H4 (cell line): ENCODE measurements at regions not wholly inside any gene's neighbourhood (a gene's known extent, or its start where the extent isn't known, plus 50 kb on each side); places are given as distances from the start of the nearest gene placed in this dataset.
"Not testable (repeated sequence)": the region's sequence is repeated elsewhere in the genome, so short reads cannot be mapped to it uniquely, and the experiment has no call there.

Experiments used
- DNase-seq: peaks from one replicate; pipeline ENCODE4 v3.0.0-alpha.2; 2015; ENCODE audit warnings: low spot score

DNA sequence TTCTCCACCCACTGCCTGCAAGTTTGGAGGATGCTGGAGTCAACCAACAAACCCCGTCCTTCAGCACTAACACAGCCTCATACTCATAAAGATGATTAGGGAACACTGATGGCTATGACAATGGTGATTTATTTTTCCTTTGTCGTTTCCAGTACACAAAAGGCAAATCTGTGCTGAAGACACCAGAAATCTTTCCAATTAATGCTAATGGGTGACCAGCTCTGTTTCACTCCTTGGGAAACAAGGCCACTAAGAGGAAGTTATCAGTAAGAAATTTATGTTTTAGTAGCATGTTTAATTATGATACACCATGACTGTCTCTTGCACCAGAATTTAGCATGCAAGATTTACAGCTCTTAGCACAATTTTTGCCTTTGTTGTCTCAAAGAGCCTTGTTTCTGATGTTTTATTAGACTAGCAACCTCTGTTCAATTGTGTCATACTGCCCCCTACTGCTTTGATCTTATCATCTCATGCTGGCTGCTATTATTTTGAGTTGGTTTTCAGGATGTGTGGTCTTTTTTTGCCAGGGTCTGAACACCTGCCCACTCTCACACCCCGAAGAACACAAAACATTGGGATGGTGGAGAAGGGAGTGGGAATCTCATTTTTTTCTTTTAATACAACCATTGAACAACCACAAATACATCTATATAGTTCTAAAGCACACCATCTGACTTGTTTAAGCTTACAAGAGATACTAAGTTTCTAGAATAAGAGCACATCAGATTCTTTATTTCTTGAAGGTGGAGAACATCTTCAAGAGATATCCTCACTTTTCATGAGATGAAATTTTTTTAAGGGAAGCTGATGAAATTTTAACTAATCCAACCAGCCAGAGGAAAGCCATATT, 160.9 kb downstream of the SPTSSA start:
- peak; percentile 65 for DNase-seq

DNA sequence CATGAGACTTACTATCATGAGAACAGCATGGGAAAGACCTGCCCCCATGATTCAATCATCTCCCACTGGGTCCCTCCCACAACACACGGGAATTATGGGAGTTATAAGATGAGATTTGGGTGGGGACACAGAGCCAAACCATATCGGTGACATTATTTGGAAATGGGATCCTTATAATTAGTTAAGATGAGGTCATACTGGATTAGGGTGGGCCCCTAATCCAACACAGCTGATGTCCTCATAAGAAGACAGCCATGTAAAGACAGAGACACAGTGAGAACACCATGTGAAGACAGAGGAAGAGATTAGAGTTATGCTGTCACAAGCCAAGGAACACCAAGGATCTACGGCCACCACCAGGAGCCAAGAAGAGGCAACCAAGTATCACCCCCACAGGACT, 161.7 kb downstream of the SPTSSA start:
- no peak for DNase-seq

GRCh38 chr14:34299360-34299759, 162.7 kb downstream of the SPTSSA start:
- no peak for DNase-seq

DNA sequence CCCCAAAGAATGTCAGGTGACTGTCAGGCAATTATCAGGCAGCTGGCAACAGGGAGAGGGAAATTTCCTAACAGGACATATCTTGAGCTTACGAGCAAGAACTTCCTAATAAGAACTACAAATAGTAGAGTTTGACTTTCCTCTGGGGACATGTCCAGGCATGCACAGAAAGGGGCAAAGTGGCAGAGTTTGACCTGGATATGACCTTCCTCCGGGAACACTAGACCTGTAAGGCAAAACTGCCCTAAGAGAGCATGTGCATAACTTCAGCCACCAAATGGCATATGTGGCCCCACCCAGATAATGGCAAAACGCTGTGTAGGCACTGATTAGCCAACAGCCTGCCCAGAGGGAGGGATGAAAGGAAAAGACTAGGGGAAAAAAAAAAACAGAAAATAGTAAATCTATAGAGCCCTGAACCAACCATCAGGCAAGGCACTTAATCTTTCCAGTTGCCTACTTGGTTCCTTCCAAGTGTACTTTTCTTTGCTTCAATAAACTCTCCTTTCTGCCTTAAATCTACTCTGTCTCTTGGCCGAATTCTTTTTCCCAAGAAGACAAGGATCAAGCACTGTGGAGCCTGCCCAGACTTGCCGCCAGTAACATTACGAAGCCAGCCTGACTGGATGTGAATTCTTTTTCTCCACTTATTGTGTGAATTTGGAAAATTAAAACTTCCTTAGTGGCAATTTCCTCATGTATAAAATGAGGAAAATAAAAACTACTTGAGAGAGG, 164.1 kb downstream of the SPTSSA start:
- DNase-seq, result peak; percentile 20

DNA sequence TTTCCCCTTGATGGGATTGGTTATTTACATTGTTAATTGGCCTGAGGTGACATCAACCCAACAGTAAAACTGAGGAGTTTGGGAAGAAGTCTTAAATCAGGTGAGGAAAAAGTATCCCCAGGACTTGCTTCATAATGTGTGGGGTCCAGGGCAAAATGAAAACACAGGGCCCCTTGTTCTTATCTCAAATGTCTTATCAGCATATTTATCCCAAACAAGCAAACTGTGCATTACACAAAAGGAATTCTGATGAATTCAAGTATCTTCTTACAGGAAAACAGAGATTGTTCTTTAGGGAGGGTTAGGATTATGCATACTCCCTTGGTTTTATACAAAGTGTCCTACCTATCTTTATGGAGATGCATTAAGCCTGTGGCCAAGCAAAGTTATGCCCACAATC, 178.4 kb downstream of the SPTSSA start:
- DNase-seq, result no peak

DNA sequence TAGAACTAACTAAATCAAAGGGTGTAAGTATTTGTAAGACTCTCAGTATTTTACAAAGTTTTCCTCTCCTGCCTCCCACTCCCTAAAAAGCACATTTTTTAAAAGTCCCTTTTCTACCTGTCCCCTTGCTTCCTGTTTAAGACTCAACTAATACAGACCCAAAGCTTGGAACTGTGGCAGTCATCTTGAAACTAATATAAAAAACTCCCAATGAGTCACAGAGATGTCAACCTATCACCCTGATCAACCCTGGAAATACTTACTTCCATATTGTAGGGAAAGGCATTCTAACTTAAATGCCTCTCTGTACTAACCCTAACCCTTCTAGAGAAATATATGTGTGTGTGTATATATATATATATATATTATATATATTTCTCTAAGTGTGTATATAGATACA, 184.8 kb downstream of the SPTSSA start:
- no peak for DNase-seq

DNA sequence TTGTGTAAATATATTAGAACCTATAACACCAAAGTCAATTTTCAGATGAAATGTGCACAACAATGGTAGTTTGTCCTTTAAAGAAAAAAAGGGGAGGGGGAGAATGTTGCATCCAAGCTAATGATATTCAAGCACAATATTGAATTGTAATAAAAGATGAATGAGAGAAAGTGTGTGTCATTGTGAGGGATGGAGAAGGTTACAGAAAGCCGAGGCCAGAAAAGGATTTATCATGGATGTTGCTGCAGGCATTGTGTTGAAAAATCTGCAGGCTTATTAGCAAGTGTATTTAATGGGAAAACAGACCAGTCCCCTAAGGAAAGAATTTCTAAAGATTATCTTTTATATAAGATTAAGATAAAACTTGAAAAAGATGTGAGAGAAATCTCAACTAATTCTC, 186.5 kb downstream of the SPTSSA start:
- DNase-seq, result no peak

DNA sequence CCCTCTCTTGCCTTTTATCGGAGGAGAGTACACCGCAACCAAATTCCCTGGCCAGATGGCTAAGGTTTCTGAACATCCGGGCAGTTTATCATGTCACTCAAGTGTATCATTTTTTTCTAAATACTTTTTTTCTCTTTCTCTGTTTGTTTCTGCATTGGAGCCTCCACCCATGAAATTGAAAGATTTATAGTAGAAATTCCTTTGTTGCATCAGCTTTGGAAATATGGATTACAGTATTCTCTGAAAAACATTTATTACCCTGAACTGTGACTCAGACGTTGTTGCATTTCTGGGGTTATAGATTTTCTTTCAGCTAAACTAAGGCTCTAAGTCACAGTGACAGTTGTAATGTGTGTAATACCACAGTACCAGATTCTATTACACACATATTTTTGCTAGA, 187.0 kb downstream of the SPTSSA start:
- DNase-seq, result no peak

GRCh38 chr14:34273716-34274115, 188.3 kb downstream of the SPTSSA start:
- not testable (repeated sequence) for DNase-seq

DNA sequence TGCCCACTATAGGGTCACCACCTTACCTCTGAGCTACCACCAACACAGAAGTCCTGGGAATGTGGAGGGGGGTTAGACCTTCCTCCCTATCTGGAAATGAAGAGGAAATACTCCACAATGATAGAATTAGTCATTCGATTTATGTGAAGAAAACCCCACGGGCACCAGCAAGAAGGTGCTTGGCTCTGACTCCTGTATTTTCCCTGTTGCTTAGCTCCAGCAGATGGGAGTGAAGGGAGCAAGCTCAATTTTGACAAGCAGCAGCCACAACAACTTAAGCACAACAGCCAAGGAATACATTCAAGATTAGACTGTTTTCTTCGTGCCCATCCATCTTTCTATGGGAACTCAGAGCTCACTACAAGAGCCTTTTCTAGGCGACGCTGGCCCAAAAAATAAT, 191.7 kb downstream of the SPTSSA start:
- DNase-seq, result no peak

DNA sequence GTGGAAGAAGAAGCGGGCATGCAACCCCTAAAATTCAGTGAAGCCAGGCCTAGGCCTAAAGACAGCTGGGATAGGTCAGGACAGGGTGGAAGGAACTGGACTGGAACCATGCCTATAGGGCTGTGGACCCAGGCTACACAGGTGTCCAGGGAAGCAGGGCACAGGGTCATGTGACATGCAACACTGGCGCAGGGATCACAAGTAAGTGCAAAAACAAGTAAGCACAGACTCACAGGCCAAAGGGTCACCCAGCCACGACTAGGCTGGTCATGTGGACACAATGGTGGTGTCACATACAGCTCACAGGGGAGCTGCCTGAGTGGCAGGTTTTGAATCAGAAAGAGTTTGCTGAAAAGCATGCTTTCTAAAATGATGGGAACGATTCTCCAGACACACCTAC, 195.7 kb downstream of the SPTSSA start:
- no peak for DNase-seq

DNA sequence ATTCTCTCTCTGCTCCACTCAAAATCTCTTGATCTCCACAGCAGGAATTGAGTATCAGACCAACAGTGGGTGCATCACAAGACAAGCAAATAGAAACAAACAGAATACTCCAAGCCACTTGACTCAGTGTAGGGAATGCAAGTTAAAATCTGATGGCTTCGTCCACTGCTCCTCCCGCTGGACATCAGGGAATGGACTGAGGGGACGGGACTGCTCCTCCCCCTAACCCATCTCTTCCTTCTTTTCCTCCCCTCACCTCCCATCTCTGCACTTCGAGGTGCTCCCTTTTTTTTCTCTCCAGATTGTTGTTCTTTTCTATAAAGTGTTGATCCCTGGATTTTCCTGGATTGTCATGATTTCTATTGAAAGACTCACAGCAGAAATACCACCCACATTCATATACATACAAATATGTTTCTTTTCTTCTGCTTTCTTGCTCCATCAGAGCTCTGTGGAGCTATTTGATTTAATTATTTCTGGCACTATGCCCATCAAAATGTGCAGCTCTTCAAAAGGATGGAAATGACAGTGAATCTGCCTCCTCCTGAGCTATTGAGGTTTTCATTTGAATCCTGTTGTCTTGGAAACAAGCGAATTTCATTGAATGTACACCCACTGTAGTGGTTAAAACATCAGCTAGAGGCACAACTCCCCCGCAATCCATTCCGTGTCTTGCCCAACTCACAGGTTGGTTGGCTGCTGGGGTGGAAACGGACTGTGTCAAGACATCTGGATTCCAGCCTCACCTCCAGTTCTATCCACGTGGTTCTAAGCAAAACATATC, 199.7 kb downstream of the SPTSSA start:
- no peak for DNase-seq

DNA sequence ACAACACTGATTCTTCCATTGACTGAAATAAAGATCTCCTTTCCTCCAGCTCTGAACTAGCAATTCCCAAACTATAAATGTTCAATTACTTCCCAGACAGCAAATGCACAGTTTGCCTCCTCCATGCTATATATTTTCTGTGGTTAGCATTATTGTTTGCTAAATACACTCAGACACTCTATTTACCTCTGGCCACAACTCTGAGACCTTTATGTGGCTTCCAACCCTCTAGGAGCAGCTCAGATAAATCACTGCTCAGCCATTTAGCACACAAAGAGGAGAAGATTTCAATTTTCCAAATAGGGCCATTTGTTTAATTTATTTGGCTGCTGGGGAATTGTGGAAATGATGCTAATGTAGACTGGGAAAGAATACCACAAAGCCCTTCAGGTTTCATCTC, 202.0 kb downstream of the SPTSSA start:
- DNase-seq, result no peak

DNA sequence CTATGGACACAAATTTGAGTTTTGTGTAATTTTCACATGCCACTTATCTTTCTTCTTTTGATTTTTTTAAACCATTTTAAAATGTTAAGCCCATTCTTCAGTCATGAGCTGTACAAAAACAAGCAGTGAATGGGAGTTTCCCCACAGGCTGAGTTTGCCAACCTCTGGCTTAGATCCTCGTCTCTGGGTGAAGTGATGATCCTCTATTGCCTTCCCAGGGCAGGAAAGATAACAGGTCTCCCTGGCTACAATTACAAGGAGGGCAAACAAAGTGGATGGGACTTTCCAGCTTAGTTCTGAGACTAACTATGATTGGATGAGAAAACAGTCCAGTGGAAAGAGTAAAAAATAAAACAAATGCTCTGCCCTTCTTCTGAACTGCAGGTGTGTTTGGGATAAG, 203.7 kb downstream of the SPTSSA start:
- DNase-seq, result no peak

- no peak for DNase-seq
Observed at GRCh38 chr14:34257505-34257904, 204.5 kb downstream of the SPTSSA start.

- no peak for DNase-seq
Observed at GRCh38 chr14:34256223-34256622, 205.8 kb downstream of the SPTSSA start.

GRCh38 chr14:34254571-34254970, 207.5 kb downstream of the SPTSSA start:
- no peak for DNase-seq

GRCh38 chr14:34254031-34254430, 208.0 kb downstream of the SPTSSA start:
- no peak for DNase-seq

DNA sequence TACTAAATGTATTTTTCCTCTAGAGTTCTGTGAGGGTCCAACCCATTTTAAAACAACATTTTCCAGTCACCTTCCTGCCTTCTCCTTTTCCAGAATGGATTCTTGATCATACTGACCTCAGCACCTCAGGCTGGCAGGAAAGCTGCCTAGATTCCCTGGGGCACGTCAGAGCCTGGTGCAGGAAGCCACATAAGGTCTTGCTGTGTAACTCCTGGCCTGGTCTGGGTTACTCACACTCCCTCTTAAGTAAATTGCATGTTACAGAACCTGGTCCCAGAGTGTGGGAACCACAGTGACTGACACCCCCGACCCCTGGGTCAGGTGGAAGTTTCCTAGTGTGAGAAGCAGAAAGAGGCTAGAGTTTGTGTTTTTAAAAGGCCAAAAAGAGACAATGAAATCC, 209.8 kb downstream of the SPTSSA start:
- DNase-seq, result peak; percentile 58

- DNase-seq, result no peak
Observed at GRCh38 chr14:34251662-34252061, 210.4 kb downstream of the SPTSSA start.

DNA sequence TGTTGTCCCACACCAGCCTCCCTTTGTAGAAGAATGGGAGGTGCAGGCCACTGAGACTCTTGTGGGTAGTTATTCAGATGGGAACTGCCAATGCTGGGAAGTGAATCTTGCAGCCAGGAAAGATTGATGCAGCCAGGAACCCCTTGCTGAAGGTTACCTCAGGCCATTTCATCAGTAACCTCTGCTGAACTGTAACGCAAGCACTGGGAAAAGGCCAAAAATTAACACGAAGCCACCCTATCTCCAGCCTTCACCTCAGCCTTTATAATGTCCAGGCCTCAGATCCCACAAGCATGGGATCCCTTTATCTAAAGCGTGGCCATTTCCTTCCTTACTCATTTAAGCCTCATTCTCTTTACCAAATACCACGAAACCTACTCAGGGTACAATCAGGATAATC, 211.1 kb downstream of the SPTSSA start:
- peak; percentile 36 for DNase-seq

GRCh38 chr14:34247605-34248004, 214.4 kb downstream of the SPTSSA start:
- no peak for DNase-seq

GRCh38 chr14:34246206-34246605, 215.8 kb downstream of the SPTSSA start:
- DNase-seq, result no peak
